HG02642 (cell line): ENCODE measurements at regions not wholly inside any gene's neighbourhood (a gene's known extent, or its start where the extent isn't known, plus 50 kb on each side); places are given as distances from the start of the nearest gene placed in this dataset.
"Not testable (repeated sequence)": the region's sequence is repeated elsewhere in the genome, so short reads cannot be mapped to it uniquely, and the experiment has no call there.

ENCODE experiments used
- ATAC-seq: cut with Tn5 transposase; IDR thresholded peaks from one replicate; pipeline ENCODE4 v1.9.1; 2021; ENCODE audit warnings: mild to moderate bottlenecking; ENCODE audit not compliant: unreplicated experiment, poor library complexity

DNA sequence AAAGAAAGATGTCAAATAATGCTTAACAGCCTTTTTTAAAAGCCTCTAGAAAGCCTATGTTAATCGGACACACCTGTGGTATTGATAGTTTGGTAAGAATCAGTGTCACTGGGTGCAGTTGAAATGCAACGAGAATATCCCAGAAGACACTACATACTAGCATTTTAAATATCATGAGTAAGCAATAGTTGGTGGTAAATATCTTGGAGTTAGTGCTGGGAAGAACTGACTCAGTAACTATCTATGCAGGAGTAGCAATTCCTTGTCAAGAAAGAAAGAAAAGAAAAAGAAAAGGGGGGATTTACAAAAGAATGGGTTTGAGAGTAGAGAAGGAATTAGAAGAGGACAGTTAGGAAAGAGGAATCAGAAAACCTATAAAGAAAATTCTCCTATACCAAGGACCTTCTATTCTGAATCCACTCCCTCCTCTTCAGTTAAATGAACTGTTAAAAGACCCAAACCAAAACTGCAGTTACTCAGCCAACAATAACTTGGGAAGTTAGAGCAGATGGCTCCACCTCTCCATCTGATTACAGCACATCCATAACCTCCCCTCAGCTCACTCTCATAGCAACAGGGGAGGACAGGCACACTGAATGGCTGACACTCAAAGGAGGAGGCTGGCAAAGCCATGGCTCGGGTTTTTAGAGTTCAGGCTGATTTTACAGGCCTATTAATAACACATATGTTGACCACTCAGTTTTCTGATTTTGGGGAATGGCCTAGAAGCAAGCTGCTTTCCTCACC is 207.6 kb upstream of the MDFIC2 start:
- ATAC-seq = no peak

DNA sequence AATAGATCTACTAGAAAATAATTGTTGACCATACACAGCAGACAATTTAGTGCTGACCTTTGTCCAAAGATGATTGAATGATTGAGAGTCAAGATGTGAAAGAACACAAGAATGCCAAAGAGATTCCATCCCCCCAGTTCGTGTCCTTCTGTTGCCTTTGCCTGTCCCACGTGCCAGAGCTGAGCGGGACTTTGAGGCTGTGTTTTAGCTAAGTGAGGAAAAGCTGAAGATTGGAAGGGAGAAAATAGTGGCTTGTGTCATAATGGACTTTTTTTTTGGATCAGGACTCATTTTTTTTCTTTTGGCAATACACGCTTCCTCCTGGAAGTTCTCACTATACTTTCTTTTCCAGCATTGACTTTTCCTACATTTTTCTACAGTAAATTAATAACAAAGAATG is 206.6 kb upstream of the MDFIC2 start:
- no peak for ATAC-seq

DNA sequence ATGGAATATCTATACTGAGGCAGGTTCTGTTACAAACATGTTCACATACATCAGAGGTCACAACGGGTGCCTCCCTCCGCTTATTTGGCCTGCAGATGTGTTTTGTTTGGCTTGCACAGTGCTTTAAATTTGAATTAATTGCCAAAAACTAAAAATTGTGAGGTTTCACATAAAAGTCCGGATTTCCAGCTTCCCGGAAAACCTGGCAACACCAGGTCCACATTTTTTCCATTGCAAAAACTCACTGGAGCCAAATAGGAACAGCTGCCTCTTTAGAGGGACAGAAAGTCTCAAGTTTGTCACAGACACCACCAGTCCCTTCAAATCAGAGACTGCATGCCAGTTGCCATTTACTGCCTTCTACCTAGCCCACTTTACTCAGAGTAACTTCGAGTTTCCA is 205.9 kb upstream of the MDFIC2 start:
- no peak for ATAC-seq

DNA sequence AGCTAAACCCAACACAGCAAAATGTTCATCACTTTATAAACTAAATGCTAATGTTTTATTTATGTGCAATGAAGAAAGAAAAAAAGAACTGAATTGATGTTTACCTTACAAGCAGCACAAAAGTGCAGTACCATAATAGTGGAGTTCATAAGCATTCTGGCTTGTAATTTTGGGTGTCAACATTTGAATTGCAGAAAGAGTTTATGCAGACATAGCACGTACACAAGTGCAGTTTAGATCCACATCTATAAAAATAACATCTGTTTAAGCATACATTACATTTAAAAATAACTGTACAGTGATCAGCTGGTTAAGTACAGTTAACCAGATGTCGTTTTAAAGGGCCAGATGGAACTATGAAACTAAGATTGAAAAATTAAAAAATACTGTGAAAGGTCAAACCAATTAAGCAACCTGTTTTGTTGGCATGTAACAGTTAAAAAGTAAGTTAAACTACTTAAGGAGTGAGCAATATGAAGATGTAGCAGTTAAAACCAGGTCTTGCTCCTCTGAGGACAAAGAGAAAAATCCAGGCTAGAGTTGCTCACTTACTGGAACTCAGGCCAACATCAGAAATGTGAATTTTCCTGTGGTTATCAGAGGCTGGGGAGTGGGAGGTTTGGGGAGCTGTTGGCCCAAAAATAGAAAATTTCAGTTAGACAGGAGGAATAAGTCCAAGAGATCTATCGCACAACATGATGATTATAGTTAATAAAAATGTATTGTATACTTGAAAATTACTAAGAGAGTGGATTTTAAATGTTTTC is 204.9 kb upstream of the MDFIC2 start:
- no peak for ATAC-seq

DNA sequence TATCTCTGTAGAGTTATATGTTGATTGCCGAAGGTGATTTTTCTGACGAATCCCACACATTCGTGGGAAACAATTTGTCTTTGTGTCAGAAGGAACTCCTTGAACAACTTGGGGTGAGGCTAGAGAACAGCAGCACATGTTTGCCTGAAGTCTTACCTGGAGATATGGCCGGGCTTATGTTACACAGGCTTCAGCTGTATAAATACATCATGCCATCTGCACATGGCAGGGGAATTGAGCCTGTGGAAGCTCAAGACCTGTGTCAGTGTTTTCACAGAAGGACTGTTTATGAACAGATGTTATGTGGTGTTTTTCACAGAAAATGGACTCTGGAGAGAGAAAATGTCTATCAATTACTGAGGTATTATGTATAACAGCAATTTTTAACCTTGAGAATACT is 203.6 kb upstream of the MDFIC2 start:
- ATAC-seq = no peak

DNA sequence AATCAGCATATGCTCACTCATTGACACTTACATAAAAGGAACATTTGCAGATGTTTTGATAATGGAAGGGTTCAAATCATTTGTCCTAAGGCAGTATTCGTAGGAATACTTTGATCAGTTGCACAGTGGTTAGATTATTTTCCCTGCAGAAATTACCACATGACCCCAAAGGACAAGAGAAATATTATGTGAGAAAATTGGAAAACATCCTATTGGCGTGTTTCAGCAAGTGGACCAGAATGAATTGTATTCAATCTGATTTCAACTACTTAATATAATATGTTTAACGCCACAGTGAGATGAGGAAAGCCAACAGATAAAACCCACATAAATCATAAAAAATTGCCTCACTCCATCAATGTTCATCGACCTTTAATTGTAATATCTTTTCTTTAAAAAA is 195.0 kb upstream of the MDFIC2 start:
- no peak for ATAC-seq

DNA sequence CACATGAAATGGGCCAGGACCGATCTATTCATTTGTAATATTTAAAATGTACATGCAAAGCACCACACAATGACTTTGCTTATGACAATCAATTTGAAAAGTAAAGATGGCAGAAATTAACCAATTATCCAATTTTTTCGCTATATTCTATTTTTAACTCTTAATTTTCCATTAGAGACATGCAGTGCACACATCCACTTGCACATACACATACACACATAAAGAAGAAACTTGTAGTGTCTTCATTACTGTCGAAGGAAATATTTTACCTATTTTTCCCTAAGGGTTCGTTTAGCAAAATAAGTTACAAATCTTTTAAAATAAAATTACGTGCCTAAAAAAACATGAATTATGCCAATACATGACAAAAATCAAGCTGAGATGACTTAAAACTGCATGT is 194.3 kb upstream of the MDFIC2 start:
- ATAC-seq = no peak

DNA sequence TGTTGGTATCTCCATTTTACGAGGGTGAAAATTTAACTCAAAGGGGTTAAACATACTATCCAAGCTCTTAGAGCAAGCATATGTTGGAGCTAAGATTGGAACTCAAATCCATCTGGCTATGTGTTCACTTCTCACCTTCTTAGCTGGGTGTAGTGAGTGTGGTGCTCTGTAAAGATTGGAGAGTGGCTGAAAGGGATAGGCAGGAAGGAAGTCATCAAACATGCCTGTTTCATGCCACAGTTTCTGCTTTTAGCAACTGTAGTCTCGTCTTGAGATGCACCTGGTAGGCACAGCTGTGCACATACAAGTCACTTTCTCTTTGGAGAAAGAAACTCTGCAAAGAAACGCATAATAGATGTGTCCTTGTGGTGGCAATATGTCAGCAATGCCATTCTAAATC is 189.1 kb upstream of the MDFIC2 start:
- ATAC-seq = no peak

DNA sequence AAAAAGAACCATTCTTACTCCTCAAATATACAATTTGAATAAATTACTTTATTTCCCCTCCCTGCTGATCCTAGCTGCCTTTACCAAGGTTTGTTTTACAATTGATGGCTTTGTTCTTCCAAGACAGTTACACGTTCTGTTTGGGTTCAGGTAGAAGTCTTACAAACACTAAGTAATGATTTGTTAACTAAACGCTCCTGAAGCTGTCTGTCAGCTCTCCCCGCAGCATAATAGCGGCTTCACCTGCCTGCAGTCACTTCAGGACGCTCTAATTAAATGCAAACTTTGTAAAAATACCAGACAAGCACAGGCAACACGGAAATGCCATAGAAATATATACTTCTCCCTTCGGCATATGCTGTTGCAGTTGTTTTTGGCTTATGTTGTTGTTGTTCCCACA is 176.4 kb upstream of the MDFIC2 start:
- ATAC-seq = no peak

DNA sequence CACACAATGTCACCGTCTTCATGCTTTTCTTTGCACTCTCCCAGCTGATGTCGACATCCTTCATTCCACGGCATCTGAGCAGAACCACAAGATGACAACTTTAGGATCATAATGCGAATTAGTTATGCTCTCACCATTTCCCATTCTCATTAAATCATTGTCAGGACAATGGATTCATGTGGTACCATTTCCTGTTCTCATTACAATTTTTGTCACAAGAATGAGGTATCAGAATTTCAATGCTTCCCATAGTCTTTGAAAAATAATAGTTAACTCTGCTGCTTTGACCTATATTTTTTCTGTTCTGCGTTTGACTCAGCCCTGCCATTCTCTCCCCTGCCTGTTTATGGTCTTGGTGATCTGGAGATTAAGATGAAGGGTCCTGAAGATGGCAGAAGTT is 175.7 kb upstream of the MDFIC2 start:
- ATAC-seq = no peak

DNA sequence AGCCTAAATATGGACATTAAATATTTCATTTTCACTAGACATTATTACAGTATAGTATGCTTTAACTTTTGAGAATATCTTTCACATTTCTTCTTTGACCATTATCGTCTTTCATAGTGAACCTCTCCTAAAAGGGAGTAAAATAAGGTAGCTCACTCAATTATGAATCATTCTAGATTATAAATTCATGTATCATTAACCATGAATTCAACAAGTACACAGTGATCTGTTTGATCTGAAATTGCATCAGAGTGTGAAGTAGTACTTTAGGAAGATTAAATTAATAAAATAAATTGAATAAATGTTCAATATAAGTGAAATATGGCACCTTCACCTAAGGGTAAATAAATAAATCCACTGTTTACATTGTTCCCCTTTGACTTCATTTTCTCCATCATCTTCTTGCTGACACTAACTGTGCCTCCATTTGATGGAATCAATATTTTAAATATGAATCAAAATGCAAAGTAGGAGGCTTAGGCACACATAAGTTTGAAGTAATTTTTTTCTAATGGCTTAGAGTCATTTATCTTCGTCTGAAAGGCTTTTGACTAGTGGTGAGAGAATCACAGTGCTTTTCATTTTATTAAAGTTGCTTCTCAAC is 174.1 kb upstream of the MDFIC2 start:
- no peak for ATAC-seq

DNA sequence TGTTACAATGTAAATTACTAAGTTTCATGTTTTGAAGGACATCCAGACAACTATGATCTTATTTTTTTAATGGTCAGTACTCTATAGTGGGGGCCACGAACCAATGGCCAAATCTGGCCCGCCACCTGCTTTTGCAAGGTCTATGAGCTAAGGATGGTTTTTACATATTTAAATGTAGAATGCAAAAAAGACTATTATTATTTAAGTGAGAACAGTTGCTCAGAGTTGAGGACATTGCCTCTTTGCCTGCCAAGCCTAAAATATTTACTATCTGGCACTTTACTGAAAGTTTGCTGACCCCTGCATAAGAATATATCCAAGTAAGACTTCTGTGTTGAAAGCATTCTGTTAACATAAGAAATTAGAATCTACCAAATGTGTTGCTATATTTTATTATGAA is 163.7 kb upstream of the MDFIC2 start:
- no peak for ATAC-seq

DNA sequence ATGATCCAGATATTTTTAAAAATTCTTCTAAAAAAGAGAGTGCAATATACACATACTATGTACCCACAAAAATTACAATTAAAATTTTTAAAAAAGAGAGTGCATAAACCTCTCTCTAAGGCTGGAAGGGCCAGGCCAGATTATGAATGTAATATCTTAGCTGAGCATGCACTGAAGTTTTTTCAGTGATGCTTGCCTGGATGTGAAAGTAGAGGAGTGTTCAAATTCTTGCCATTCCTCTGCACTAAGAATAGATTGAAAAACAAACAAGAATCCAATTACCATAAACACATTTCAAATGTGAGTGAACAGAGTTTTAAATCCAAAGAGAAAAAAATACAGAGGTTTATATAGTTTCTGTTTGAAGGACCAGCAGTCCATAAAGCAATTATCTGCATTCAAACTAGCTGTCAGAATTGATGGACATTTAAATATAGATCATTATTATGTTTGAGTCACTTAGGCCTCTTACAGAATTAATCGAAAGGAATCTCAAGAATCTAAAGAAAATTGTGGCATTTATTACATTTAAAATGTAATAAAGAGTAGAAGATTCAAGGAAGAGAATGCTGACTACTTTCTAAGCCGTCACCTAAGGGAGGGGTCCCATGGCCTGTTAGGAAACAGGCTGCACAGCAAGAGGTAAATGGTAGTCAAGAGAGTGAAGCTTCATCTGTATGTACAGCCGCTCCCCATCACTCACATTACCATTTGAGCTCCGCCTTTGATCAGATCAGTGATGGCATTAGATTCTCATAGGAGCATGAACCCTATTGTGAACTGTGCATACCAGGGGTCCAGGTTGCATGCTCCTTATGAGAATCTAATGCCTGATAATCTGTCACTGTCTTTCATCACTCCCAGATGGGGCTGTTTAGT is 159.3 kb upstream of the MDFIC2 start:
- no peak for ATAC-seq

DNA sequence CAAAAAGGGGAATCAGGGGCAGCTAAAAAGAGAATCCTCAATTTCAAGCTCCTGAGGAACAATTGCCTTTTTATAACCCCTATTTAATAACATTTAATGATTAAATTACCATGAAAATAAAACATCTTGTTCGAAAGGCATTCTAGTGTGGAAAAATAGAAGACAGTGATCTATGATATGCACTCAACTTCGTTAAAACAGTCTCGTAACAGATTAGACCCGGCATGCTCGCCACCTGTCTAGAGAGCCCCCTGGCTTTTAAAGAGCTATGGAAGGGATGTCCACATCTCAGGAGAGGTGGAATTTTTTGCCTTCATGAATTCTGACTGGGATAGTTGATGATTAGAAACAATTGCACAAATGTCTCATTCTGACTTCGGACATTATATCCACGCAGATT is 153.7 kb upstream of the MDFIC2 start:
- ATAC-seq = no peak

DNA sequence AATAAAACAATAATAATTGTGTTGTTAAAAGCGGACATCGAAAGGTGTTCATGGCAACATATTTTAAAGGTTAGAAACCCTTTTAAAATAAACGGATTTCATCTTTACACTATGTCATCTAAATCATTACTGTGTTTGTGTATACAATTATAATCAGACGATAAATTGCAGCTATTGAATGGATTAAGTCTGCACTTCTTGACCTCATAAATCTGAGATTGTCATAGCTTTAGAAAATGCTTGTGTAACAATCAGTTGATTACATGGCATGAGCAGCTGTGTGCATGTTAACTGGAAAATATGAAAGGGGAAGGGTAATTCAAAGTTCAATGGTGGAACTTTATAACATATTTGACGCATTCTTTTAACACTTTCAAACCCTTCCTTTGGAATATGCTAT is 152.4 kb upstream of the MDFIC2 start:
- ATAC-seq = no peak

DNA sequence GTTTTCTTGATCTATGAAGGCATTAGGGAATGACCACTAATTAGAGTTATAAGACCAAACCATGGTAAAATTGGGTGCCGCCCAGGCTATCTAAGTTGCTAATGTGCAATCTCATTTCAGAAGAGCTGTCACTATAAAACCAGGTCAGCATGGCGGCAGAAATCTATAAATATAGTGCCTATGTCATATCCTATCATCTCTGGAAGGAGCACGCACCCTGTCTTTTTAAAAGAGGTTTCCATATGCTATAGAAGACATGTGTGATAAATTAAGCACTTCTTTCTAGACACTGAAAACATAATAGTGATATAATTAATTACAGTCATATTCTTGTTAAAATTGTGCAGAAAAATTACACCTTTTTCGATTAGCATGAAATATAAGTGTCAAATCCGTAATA is 152.0 kb upstream of the MDFIC2 start:
- no peak for ATAC-seq

DNA sequence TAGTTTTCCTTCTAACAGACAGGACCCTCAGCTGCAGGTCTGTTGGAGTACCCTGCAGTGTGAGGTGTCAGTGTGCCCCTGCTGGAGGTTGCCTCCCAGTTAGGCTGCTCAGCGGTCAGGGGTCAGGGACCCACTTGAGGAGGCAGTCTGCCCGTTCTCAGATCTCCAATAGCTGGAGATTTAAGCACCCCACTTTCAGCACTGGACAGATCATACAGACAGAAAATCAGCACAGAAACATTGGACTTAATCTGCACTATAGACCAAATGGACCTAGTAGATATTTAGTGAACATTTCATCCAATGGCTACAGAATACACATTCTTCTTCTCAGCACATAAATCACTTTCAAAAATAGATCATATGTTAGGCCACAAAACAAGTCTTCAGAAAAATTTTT is 137.8 kb upstream of the MDFIC2 start:
- not testable (repeated sequence) for ATAC-seq

DNA sequence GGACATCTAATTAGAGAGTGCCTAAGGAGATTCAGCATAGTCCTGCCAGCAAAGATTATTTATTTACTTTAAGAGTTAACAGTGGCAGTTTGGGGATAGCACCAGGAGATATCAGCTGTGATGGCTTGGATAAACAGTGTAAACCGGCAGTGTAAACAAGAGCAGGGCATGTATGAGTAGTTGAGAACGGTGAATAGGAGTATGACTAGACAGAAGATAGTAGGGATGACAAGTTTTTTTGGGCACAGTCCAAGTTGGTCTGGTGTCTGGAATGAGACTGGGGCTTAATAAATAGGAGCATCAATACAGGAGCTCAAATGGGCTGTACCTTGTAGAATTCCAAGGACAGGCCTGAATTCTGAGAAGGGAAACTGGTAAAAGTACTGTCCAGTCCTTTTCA is 123.0 kb upstream of the MDFIC2 start:
- not testable (repeated sequence) for ATAC-seq

DNA sequence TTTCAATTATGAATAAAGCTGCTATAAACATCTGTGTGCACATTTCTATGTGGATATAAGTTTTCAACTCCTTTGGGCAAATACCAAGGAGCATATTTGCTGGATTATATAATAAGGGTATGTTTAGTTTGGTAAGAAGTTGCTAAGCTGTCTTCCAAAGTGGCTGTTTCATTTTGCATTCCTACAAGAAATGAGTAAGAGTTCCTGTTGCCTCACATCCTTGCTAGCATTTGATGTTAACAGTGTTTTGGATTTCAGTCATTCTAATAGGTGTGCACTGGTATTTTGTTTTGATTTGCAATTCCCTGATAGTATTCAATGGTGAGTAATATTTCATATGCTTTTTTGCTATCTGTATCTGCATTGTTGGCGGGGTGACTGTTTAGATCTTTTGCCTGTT is 120.7 kb upstream of the MDFIC2 start:
- no peak for ATAC-seq

DNA sequence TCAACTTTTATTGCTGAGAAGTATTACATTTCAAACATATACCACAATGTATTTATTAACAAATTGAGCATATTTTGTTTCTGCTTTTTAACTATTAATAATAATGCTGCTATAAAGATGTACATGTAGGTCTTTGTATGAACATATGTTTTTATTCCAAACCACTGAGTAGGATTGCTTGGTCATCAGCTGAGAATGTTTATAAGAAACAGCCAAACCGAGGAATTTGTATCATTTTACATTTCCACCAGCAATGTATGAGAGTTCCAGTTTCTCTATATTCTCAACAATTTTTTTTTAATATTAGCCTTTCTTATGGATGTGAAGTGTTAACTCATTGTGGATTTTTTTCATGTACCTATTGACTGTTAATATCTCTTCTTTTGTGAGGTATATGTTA is 119.5 kb upstream of the MDFIC2 start:
- no peak for ATAC-seq

DNA sequence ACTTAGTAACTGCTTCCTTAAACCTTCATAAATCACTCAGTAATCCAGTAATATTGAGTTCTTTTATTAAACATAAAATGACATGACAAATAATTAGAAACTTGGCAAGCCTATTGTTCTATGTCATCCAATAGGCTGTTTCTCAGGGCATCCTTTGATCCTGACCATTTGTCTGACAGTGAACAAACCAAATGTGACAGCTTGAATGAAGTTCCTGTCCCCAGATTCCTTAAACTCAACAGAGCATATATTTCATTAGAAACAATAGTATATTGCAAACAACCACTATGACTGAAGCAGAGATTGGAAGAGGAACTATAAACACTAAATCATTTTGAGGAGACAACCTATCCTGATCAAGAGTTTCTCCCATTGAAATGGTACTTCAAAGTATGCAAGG is 113.6 kb upstream of the MDFIC2 start:
- ATAC-seq = no peak
